HG02759 (cell line): ENCODE measurements at regions not wholly inside any gene's neighbourhood (a gene's known extent, or its start where the extent isn't known, plus 50 kb on each side); places are given as distances from the start of the nearest gene placed in this dataset.
"Not testable (repeated sequence)": the region's sequence is repeated elsewhere in the genome, so short reads cannot be mapped to it uniquely, and the experiment has no call there.

Experiments used
- ATAC-seq: cut with Tn5 transposase; IDR thresholded peaks from one replicate; pipeline ENCODE4 v1.9.1; 2021; ENCODE audit warnings: mild to moderate bottlenecking, moderate library complexity; ENCODE audit not compliant: unreplicated experiment

- ATAC-seq = no peak
Measured at GRCh38 chr10:111261081-111261615, 184.3 kb downstream of the ADRA2A start.

- no peak for ATAC-seq
Measured at GRCh38 chr10:111265341-111265740, 188.5 kb downstream of the ADRA2A start.

GRCh38 chr10:111266165-111266564 lies 189.3 kb downstream of the ADRA2A start:
- ATAC-seq = no peak

- ATAC-seq = no peak
Measured at GRCh38 chr10:111267673-111268072, 190.8 kb downstream of the ADRA2A start.

- no peak for ATAC-seq
Measured at GRCh38 chr10:111273235-111273634, 196.4 kb downstream of the ADRA2A start.

- ATAC-seq = no peak
Measured at GRCh38 chr10:111273635-111274034, 196.8 kb downstream of the ADRA2A start.

GRCh38 chr10:111275091-111275490 lies 198.3 kb downstream of the ADRA2A start:
- ATAC-seq = no peak

GRCh38 chr10:111277661-111278060 lies 200.8 kb downstream of the ADRA2A start:
- ATAC-seq = no peak

GRCh38 chr10:111278266-111278665 lies 201.4 kb downstream of the ADRA2A start:
- ATAC-seq = no peak

GRCh38 chr10:111281516-111281915 lies 204.7 kb downstream of the ADRA2A start:
- no peak for ATAC-seq

GRCh38 chr10:111289461-111289860 lies 212.6 kb downstream of the ADRA2A start:
- ATAC-seq = no peak

- ATAC-seq = no peak
Measured at GRCh38 chr10:111290649-111291048, 213.8 kb downstream of the ADRA2A start.

- ATAC-seq = no peak
Measured at GRCh38 chr10:111295788-111296187, 219.0 kb downstream of the ADRA2A start.

GRCh38 chr10:111297351-111297848 lies 220.6 kb downstream of the ADRA2A start:
- ATAC-seq = no peak

GRCh38 chr10:111298031-111298430 lies 221.2 kb downstream of the ADRA2A start:
- no peak for ATAC-seq

- ATAC-seq = no peak
Measured at GRCh38 chr10:111299037-111299436, 222.2 kb downstream of the ADRA2A start.

GRCh38 chr10:111303887-111304286 lies 227.1 kb downstream of the ADRA2A start:
- no peak for ATAC-seq

- ATAC-seq = no peak
Measured at GRCh38 chr10:111316722-111317212, 239.9 kb downstream of the ADRA2A start.

GRCh38 chr10:111319866-111320265 lies 243.0 kb downstream of the ADRA2A start:
- ATAC-seq = no peak

GRCh38 chr10:111323389-111323966 lies 246.6 kb downstream of the ADRA2A start:
- ATAC-seq = no peak

GRCh38 chr10:111332174-111332573 lies 255.3 kb downstream of the ADRA2A start:
- not testable (repeated sequence) for ATAC-seq

- no peak for ATAC-seq
Measured at GRCh38 chr10:111335826-111336225, 259.0 kb downstream of the ADRA2A start.

GRCh38 chr10:111338035-111338434 lies 261.2 kb downstream of the ADRA2A start:
- no peak for ATAC-seq
